ENCODE measurements at regions not wholly inside any gene's neighbourhood (a gene's known extent, or its start where the extent isn't known, plus 50 kb on each side); places are given as distances from the start of the nearest gene placed in this dataset.

DNA sequence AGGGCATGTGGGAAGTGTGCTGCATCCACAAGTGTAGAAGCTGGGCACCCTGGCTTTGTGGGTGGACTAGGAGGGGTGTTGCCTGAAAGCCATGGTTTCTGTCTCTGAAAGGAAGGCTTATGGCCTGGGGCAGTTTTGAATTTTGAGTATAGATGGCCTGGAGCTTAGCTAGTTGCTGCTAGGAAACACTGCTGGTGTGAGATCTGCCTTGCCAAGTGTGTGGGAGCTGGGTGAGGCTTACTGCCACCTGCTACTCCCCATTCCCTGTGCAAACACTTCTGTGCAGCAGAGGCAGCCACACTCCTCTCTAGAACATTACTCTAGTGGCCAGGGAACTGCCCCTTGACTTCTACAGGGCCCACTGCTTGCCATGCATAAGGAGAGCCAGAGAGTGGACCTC is 831.7 kb upstream of the LRRTM1 start:
- no peaks in the 10 kb centered on the region for H3K9me3 ChIP-seq (ENCODE audit: control insufficient read depth in 2 of 3, low read length in 3 of 3)
- DNase-seq: no peak
- no peaks in the 10 kb centered on the region for H3K27me3 ChIP-seq (ENCODE audit: control insufficient read depth in 2 of 2, insufficient read depth in 2 of 2, low read length in 2 of 2)
- Mint-ChIP-seq H3K9me3 (peaks cover 0 to 17% (median 7%) of the 10 kb centered on the region in 11 donors), H3K4me1 (no peaks in the 10 kb centered on the region), H3K4me3 (no peak overlapping the region), H3K27ac (no peak overlapping the region), H3K36me3 (no peaks in the 10 kb centered on the region), H3K27me3 (no peaks in the 10 kb centered on the region)
- intact Hi-C loops (cut with micrococcal nuclease): no loop called here
- no peaks in the 10 kb centered on the region for H3K36me3 ChIP-seq (ENCODE audit: control insufficient read depth in 2 of 3, insufficient read depth in 3 of 3, low read length in 3 of 3)
- ChIA-PET POLR2A (no interaction called here), CTCF (no interaction called here)
- H3K4me1 ChIP-seq (ENCODE audit: control insufficient read depth in 2 of 2, insufficient read depth in 2 of 2, low read length in 2 of 2): no peaks in the 10 kb centered on the region
- no peak overlapping the region for H3K27ac ChIP-seq (ENCODE audit: low read depth, low read length)
- no peak for ATAC-seq
- H3K4me3 ChIP-seq (ENCODE audit: low read length): no peak overlapping the region

DNA sequence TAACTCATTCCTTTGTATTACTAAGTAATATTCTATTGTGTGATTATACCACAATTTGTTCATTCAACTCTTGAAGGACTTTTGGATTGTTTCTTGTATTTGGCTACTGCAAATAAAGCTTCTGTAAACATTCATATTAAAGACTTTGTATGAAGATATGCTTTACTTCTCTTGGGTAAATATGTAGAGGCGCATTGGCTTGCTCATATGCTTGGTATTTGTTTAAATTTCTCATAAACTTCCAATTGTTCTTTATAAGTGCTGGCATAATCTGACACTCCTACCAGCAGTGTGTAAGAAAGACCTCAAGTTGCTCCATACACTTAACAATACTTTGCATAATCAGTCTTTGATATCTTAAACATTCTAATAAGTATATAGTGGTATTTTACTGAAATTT is 792.8 kb upstream of the LRRTM1 start:
- peaks cover 0 to 24% (median 8%) of the 10 kb centered on the region in 11 donors for H3K9me3 Mint-ChIP-seq
- no peaks in the 10 kb centered on the region for H3K27me3 Mint-ChIP-seq
- no peak overlapping the region for H3K27ac Mint-ChIP-seq
- Histone ChIP-seq H3K4me1 (ENCODE audit: control insufficient read depth in 2 of 2, insufficient read depth in 2 of 2, low read length in 2 of 2) (no peaks in the 10 kb centered on the region), H3K36me3 (ENCODE audit: control insufficient read depth in 2 of 3, insufficient read depth in 3 of 3, low read length in 3 of 3) (no peaks in the 10 kb centered on the region), H3K27me3 (ENCODE audit: control insufficient read depth in 2 of 2, insufficient read depth in 2 of 2, low read length in 2 of 2) (no peaks in the 10 kb centered on the region), H3K4me3 (ENCODE audit: low read length) (no peak overlapping the region), H3K9me3 (ENCODE audit: control insufficient read depth in 2 of 3, low read length in 3 of 3) (no peaks in the 10 kb centered on the region), H3K27ac (ENCODE audit: low read depth, low read length) (no peak overlapping the region)
- no peaks in the 10 kb centered on the region for H3K36me3 Mint-ChIP-seq
- CTCF ChIA-PET: no interaction called here
- H3K4me3 Mint-ChIP-seq: no peak overlapping the region
- intact Hi-C loops (cut with micrococcal nuclease): no loop called here
- POLR2A ChIA-PET: no interaction called here
- no peaks in the 10 kb centered on the region for H3K4me1 Mint-ChIP-seq
- DNase-seq: no peak
- no peak for ATAC-seq

DNA sequence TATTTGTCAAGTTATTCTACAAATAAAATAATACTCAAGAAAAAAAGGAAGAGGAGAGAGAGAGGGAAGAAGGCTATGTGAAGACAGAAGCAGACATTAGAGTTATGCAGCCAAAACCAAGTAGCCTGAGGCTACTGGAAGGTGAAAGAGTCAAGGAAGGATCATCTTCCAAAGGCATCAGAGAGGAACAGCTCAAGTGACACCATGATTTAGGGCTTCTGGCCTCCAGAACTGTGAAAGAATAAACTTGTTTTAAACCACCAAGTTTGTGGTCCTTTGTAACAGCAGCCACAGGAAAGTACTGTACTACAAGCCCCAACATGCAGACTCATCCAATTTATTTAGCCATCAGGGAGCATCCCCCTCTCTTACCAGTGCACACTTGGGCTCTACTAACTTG is 788.5 kb upstream of the LRRTM1 start:
- H3K4me3 Mint-ChIP-seq: no peak overlapping the region
- DNase-seq: no peak

DNA sequence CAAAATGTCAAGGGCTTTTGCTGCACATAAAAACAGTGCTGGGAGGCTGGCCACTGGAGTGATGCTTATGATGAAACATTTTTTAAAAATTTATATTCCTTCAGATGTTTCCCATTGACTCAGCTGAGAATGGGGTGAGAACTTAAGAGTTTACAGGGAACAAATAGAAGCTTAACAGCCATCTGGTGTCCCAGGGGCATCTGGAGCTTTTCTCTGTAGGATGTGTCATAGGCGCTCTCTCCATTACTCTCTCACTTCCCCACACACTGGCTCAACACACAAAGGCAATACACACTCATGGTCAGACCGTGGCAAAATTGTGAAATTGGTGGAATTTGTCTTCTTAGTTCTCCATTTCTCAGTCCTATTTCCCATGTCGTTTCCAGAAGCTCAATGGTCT is 783.1 kb upstream of the LRRTM1 start:
- H3K27ac ChIP-seq (ENCODE audit: low read depth, low read length): no peak overlapping the region
- ATAC-seq (no peak), DNase-seq (no peak)
- H3K4me1 ChIP-seq (ENCODE audit: control insufficient read depth in 2 of 2, insufficient read depth in 2 of 2, low read length in 2 of 2): no peaks in the 10 kb centered on the region
- peaks cover 0 to 26% (median 5%) of the 10 kb centered on the region in 11 donors for H3K9me3 Mint-ChIP-seq
- H3K27me3 ChIP-seq (ENCODE audit: control insufficient read depth in 2 of 2, insufficient read depth in 2 of 2, low read length in 2 of 2): no peaks in the 10 kb centered on the region
- ChIA-PET CTCF (no interaction called here), POLR2A (no interaction called here)
- H3K36me3 Mint-ChIP-seq: no peaks in the 10 kb centered on the region
- no peak overlapping the region for H3K4me3 Mint-ChIP-seq
- H3K4me3 ChIP-seq (ENCODE audit: low read length): no peak overlapping the region
- H3K27me3 Mint-ChIP-seq: no peaks in the 10 kb centered on the region
- no peak overlapping the region for H3K27ac Mint-ChIP-seq
- H3K4me1 Mint-ChIP-seq: no peaks in the 10 kb centered on the region
- intact Hi-C loops (cut with micrococcal nuclease): no loop called here
- H3K36me3 ChIP-seq (ENCODE audit: control insufficient read depth in 2 of 3, insufficient read depth in 3 of 3, low read length in 3 of 3): no peaks in the 10 kb centered on the region
- H3K9me3 ChIP-seq (ENCODE audit: control insufficient read depth in 2 of 3, low read length in 3 of 3): no peaks in the 10 kb centered on the region

More for the DNA sequence above, 788.5 kb upstream of the LRRTM1 start:
- Mint-ChIP-seq H3K4me1 (no peaks in the 10 kb centered on the region), H3K9me3 (peaks cover 0 to 25% (median 9%) of the 10 kb centered on the region in 11 donors), H3K27ac (no peak overlapping the region), H3K27me3 (no peaks in the 10 kb centered on the region), H3K36me3 (no peaks in the 10 kb centered on the region)
- H3K27ac ChIP-seq (ENCODE audit: low read depth, low read length): no peak overlapping the region
- POLR2A ChIA-PET: no interaction called here
- H3K36me3 ChIP-seq (ENCODE audit: control insufficient read depth in 2 of 3, insufficient read depth in 3 of 3, low read length in 3 of 3): no peaks in the 10 kb centered on the region
- intact Hi-C loops (cut with micrococcal nuclease): no loop called here
- ATAC-seq: no peak
- H3K27me3 ChIP-seq (ENCODE audit: control insufficient read depth in 2 of 2, insufficient read depth in 2 of 2, low read length in 2 of 2): no peaks in the 10 kb centered on the region
- no peaks in the 10 kb centered on the region for H3K9me3 ChIP-seq (ENCODE audit: control insufficient read depth in 2 of 3, low read length in 3 of 3)
- CTCF ChIA-PET: no interaction called here
- no peak overlapping the region for H3K4me3 ChIP-seq (ENCODE audit: low read length)
- no peaks in the 10 kb centered on the region for H3K4me1 ChIP-seq (ENCODE audit: control insufficient read depth in 2 of 2, insufficient read depth in 2 of 2, low read length in 2 of 2)

DNA sequence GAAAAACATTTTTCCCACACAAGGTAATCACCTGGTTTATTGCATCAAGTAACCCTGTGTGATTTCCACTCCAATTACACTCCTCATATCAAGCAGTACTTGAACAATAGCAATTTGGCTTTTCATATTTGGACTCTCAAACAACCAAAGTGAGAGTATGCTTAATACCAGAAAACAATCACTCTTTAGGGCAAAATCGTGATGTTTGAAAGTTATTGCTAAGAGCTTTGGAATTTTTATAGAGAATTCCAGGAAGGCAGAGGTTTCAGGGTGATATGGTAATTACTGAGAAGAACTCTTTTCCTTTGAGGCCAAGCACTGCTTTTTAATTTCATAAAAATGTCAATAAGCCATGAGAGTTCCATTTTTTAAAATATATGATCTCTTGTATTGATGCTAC is 779.5 kb upstream of the LRRTM1 start:
- CTCF ChIA-PET: no interaction called here
- intact Hi-C loops (cut with micrococcal nuclease): no loop called here

DNA sequence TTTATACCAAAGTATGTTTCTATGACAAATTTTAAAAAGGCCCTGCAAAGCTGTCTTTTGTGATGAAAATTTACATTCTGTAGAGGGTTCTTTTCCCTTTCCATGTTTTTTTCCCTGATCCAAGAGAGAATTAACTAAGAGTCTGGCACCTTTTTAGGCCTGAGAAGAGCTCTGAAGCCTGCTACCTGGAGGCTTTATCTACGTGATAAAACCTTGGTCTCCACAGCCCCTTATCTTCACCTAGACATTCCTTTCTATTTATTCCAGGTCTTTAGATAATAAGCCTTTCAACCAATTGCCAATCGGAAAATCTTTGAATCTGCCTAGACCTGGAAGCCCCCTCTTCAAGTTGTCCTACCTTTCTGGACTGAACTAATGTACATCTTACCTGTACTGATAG is 774.1 kb upstream of the LRRTM1 start:
- no peak for DNase-seq
- H3K27ac ChIP-seq (ENCODE audit: low read depth, low read length): no peak overlapping the region
- H3K36me3 ChIP-seq (ENCODE audit: control insufficient read depth in 2 of 3, insufficient read depth in 3 of 3, low read length in 3 of 3): no peaks in the 10 kb centered on the region
- H3K4me3 ChIP-seq (ENCODE audit: low read length): no peak overlapping the region
- ChIA-PET POLR2A (no interaction called here), CTCF (no interaction called here)
- no peak for ATAC-seq
- no peaks in the 10 kb centered on the region for H3K36me3 Mint-ChIP-seq
- no peaks in the 10 kb centered on the region for H3K27me3 ChIP-seq (ENCODE audit: control insufficient read depth in 2 of 2, insufficient read depth in 2 of 2, low read length in 2 of 2)
- H3K9me3 ChIP-seq (ENCODE audit: control insufficient read depth in 2 of 3, low read length in 3 of 3): no peaks in the 10 kb centered on the region
- no peaks in the 10 kb centered on the region for H3K4me1 ChIP-seq (ENCODE audit: control insufficient read depth in 2 of 2, insufficient read depth in 2 of 2, low read length in 2 of 2)
- no peak overlapping the region for H3K27ac Mint-ChIP-seq
- intact Hi-C loops (cut with micrococcal nuclease): no loop called here
- no peak overlapping the region for H3K4me3 Mint-ChIP-seq
- H3K4me1 Mint-ChIP-seq: no peaks in the 10 kb centered on the region
- no peaks in the 10 kb centered on the region for H3K27me3 Mint-ChIP-seq
- peaks cover 0 to 29% (median 8%) of the 10 kb centered on the region in 11 donors for H3K9me3 Mint-ChIP-seq

More for the DNA sequence above, 779.5 kb upstream of the LRRTM1 start:
- DNase-seq: no peak
- no peak overlapping the region for H3K27ac ChIP-seq (ENCODE audit: low read depth, low read length)
- ATAC-seq: no peak
- H3K27me3 ChIP-seq (ENCODE audit: control insufficient read depth in 2 of 2, insufficient read depth in 2 of 2, low read length in 2 of 2): no peaks in the 10 kb centered on the region
- no peaks in the 10 kb centered on the region for H3K4me1 Mint-ChIP-seq
- H3K27me3 Mint-ChIP-seq: no peaks in the 10 kb centered on the region
- H3K27ac Mint-ChIP-seq: no peak overlapping the region
- H3K4me1 ChIP-seq (ENCODE audit: control insufficient read depth in 2 of 2, insufficient read depth in 2 of 2, low read length in 2 of 2): no peaks in the 10 kb centered on the region
- H3K4me3 Mint-ChIP-seq: no peak overlapping the region
- POLR2A ChIA-PET: no interaction called here
- no peaks in the 10 kb centered on the region for H3K36me3 ChIP-seq (ENCODE audit: control insufficient read depth in 2 of 3, insufficient read depth in 3 of 3, low read length in 3 of 3)
- no peaks in the 10 kb centered on the region for H3K36me3 Mint-ChIP-seq
- H3K9me3 Mint-ChIP-seq: peaks cover 0 to 29% (median 8%) of the 10 kb centered on the region in 11 donors
- no peaks in the 10 kb centered on the region for H3K9me3 ChIP-seq (ENCODE audit: control insufficient read depth in 2 of 3, low read length in 3 of 3)
- no peak overlapping the region for H3K4me3 ChIP-seq (ENCODE audit: low read length)

DNA sequence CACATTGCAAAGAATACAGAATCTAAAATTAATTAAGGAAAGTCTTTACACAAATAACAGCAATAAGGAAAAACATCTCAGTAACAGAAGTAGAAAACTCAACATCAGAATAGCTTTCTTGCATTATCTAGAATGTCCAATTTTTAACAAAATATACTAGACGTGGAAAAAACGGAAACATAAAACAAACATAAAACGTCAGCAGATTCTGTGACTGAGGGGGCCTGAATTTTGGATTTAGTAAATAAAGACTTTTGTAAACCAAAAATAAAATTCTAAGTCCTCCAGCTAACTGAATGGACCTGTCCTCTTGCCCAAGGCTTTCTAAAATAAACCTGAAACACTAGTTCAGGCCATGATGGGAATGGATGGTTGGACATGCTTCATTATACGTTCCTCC is 773.5 kb upstream of the LRRTM1 start:
- no peaks in the 10 kb centered on the region for H3K27me3 ChIP-seq (ENCODE audit: control insufficient read depth in 2 of 2, insufficient read depth in 2 of 2, low read length in 2 of 2)
- CTCF ChIA-PET: no interaction called here
- POLR2A ChIA-PET: no interaction called here
- no peaks in the 10 kb centered on the region for H3K36me3 ChIP-seq (ENCODE audit: control insufficient read depth in 2 of 3, insufficient read depth in 3 of 3, low read length in 3 of 3)
- H3K4me3 ChIP-seq (ENCODE audit: low read length): no peak overlapping the region
- ATAC-seq (no peak), DNase-seq (no peak)
- no peaks in the 10 kb centered on the region for H3K36me3 Mint-ChIP-seq
- H3K4me1 ChIP-seq (ENCODE audit: control insufficient read depth in 2 of 2, insufficient read depth in 2 of 2, low read length in 2 of 2): no peaks in the 10 kb centered on the region
- intact Hi-C loops (cut with micrococcal nuclease): no loop called here
- H3K27ac Mint-ChIP-seq: no peak overlapping the region
- H3K9me3 ChIP-seq (ENCODE audit: control insufficient read depth in 2 of 3, low read length in 3 of 3): no peaks in the 10 kb centered on the region
- H3K27me3 Mint-ChIP-seq: no peaks in the 10 kb centered on the region
- no peaks in the 10 kb centered on the region for H3K4me1 Mint-ChIP-seq
- peaks cover 0 to 24% (median 8%) of the 10 kb centered on the region in 11 donors for H3K9me3 Mint-ChIP-seq
- no peak overlapping the region for H3K27ac ChIP-seq (ENCODE audit: low read depth, low read length)
- no peak overlapping the region for H3K4me3 Mint-ChIP-seq
